Colonic mucosa (tissue), 4 donors: ENCODE measurements at regions not wholly inside any gene's neighbourhood (a gene's known extent, or its start where the extent isn't known, plus 50 kb on each side); places are given as distances from the start of the nearest gene placed in this dataset.

Experiments
- DNase-seq: peaks from one replicate; pipeline ENCODE4 v3.0.0-alpha.2; 2020
- H3K27ac ChIP-seq: fragments of 200-600 bp; one replicate; pipeline ENCODE4 v1.8.0; 2021
- H3K27me3 ChIP-seq: fragments of 200-600 bp; one replicate; pipeline ENCODE4 v1.8.0; 2021
- H3K36me3 ChIP-seq: fragments of 200-600 bp; one replicate; pipeline ENCODE4 v1.8.0; 2021
- H3K4me1 ChIP-seq: fragments of 200-600 bp; one replicate; pipeline ENCODE4 v1.8.0; 2021; ENCODE audit warnings: mild to moderate bottlenecking
- H3K4me3 ChIP-seq: fragments of 200-600 bp; one replicate; pipeline ENCODE4 v1.8.0; 2021
- H3K9ac ChIP-seq, 2 donors: one replicate each; pipeline ENCODE4 v1.7.0; 2013; ENCODE audit warnings: control low read depth in 2 of 2, low read depth in 2 of 2, low read length in 2 of 2
- H3K9me3 ChIP-seq: fragments of 200-600 bp; one replicate; pipeline ENCODE4 v1.8.0; 2021
- intact Hi-C: fragments of 100-400 bp; cut with DNase I; formaldehyde crosslinking; loops from one replicate; pipeline ENCODE4 v1.14.1; 2022
- TF ChIP-seq, protein P1 (sequence below): fragments of 200-600 bp; IDR thresholded peaks from one replicate; pipeline ENCODE4 v1.8.0; 2022; ENCODE audit warnings: antibody characterized with exemption, mild to moderate bottlenecking
- donor health status: healthy.
- donor health status: DM: no; HTN: no; CAD: no.
- donor health status: DM: no; HTN: no; CAD: no.

DNA sequence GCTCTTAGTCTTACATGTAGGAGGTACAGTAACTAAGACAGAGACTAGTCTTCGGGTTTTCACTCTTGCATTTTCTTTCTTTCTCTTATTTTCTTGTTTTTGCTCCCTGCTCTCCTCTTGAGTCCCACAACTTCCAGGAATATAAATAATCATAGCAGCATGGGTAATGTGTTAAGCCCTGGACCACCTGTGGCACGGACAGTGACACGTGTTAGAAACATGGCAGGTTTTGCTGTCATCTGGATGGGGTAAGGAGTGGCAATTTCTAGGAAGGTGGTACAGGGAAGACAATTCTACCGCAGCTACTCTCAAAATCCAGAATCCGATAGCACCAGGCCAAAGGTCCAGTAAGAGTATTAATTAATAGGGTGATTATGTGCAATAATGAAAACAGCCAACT, 237.5 kb upstream of the FAM98A start:
- Histone ChIP-seq H3K27ac (no peak overlapping the region), H3K9ac (no peak overlapping the region), H3K9me3 (no peaks in the 10 kb centered on the region), H3K36me3 (no peaks in the 10 kb centered on the region), H3K4me1 (no peaks in the 10 kb centered on the region), H3K27me3 (no peaks in the 10 kb centered on the region), H3K4me3 (no peak overlapping the region)
- TF ChIP-seq, protein P1, sequence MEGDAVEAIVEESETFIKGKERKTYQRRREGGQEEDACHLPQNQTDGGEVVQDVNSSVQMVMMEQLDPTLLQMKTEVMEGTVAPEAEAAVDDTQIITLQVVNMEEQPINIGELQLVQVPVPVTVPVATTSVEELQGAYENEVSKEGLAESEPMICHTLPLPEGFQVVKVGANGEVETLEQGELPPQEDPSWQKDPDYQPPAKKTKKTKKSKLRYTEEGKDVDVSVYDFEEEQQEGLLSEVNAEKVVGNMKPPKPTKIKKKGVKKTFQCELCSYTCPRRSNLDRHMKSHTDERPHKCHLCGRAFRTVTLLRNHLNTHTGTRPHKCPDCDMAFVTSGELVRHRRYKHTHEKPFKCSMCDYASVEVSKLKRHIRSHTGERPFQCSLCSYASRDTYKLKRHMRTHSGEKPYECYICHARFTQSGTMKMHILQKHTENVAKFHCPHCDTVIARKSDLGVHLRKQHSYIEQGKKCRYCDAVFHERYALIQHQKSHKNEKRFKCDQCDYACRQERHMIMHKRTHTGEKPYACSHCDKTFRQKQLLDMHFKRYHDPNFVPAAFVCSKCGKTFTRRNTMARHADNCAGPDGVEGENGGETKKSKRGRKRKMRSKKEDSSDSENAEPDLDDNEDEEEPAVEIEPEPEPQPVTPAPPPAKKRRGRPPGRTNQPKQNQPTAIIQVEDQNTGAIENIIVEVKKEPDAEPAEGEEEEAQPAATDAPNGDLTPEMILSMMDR = no peak
- DNase-seq = no peak
- intact Hi-C loops = no loop called here

DNA sequence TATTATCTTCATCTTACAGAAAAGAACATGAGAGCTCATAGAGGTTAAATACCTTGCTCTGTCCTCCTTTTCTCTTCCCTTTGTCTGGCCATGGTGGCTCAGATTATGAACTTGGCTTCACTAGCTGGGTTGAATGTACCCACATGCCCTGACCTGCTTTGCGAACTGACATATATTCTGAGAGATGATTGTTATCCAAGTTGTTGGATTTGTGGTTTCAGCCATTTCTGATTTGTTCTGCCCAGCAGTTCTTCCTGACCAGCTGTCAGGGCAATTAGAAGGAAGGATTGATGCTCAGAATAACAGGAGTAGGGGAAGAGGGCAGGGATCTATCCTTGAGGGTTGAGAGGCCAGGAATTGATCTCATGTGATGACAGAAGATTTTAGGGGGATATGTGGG, 236.8 kb upstream of the FAM98A start:
- Histone ChIP-seq H3K36me3 (no peaks in the 10 kb centered on the region), H3K27ac (no peak overlapping the region), H3K9ac (no peak overlapping the region), H3K9me3 (no peaks in the 10 kb centered on the region), H3K27me3 (no peaks in the 10 kb centered on the region), H3K4me3 (no peak overlapping the region), H3K4me1 (no peaks in the 10 kb centered on the region)
- intact Hi-C loops = no loop called here
- TF ChIP-seq, protein P1 = no peak
- no peak for DNase-seq

DNA sequence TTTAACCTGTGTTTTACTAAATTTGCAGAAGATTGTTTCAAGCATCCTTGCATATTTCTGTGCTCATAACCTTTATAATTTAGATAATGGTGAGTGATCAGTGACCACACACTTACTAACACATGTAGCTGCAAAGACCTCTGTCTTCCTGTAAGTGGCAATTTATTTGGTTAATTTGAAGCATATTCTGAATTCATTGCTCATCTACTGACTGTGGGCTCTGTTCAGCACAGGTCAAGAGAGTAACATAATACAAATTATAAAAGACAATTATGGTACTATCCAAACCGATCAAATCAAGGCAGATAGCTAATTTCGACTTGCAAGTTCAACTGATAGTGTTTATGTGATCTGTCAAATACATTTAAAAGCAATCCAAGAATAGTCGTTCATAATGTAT, 223.9 kb upstream of the FAM98A start:
- Histone ChIP-seq H3K27ac (no peak overlapping the region), H3K4me1 (no peaks in the 10 kb centered on the region), H3K9ac (no peak overlapping the region), H3K9me3 (no peaks in the 10 kb centered on the region), H3K27me3 (no peaks in the 10 kb centered on the region), H3K4me3 (no peak overlapping the region), H3K36me3 (no peaks in the 10 kb centered on the region)
- TF ChIP-seq, protein P1 = no peak
- DNase-seq = no peak
- intact Hi-C loops = no loop called here

DNA sequence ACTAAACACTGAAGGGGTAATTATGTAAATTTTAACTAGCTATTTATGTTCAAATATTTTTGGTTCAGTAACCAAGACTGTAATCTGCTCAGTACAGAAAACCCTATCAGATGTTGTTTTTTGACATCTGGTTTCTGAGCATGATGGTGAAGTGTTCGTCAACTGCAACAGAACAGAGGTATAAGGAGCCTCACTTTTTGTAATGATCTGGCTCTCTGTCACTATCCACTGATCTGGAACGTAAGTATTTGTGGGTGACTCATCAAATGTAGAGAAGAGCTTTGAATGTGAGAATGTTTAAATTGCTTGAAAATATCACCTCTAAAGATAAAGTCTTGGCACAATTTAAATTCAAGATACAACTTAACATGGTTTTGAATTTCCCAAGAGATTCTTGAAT, 213.6 kb upstream of the FAM98A start:
- H3K4me3 ChIP-seq = no peak overlapping the region
- no peak overlapping the region for H3K9ac ChIP-seq
- H3K4me1 ChIP-seq = no peaks in the 10 kb centered on the region
- H3K36me3 ChIP-seq = no peaks in the 10 kb centered on the region
- TF ChIP-seq, protein P1 = no peak
- intact Hi-C loops = no loop called here
- H3K27me3 ChIP-seq = no peaks in the 10 kb centered on the region
- no peak for DNase-seq
- H3K9me3 ChIP-seq = no peaks in the 10 kb centered on the region
- H3K27ac ChIP-seq = no peak overlapping the region

DNA sequence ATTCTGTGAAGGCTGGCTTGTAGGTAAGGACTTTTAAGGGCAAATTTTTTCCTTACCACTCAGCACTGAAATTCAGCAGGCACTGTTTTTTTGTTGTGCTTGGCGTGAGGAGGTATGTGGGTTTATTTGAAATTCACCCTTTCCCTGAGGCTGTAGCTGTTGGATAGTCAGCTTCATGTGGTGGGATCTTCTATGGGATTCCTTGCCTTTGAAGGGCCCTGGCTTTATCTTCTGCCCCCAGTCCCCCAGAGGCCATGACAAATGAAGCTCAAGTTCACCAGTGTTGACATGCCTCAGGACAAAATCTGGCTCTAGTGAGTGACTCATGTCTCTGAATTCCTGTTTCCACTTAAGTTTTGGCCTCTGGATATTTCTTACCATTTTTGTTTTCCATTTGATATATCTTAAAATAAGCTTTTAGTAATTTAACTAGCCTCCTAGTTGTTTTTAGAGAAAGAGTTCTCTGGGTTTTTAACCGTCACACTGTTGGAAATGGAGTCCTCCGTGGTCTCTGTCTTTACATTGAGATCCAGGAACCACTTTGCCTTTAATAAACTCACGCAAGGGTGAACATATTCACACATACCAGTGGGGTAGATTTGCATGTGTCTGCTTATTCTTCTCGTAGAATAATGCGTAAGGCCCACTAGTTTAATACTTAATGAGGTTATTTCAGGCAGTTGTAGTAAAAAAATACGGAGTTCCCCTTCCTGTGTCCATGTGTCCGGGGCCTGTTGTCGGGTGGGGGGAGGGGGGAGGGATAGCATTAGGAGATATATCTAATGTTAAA, 211.1 kb upstream of the FAM98A start:
- DNase-seq = no peak
- Histone ChIP-seq H3K27ac (no peak overlapping the region), H3K9ac (no peak overlapping the region), H3K4me1 (no peaks in the 10 kb centered on the region), H3K4me3 (no peak overlapping the region), H3K27me3 (no peaks in the 10 kb centered on the region), H3K9me3 (no peaks in the 10 kb centered on the region), H3K36me3 (no peaks in the 10 kb centered on the region)
- TF ChIP-seq, protein P1 = no peak
- intact Hi-C loops = no loop called here
